BLaER1 (cell line): ENCODE measurements at regions not wholly inside any gene's neighbourhood (a gene's known extent, or its start where the extent isn't known, plus 50 kb on each side); places are given as distances from the start of the nearest gene placed in this dataset.
"Not testable (repeated sequence)": the region's sequence is repeated elsewhere in the genome, so short reads cannot be mapped to it uniquely, and the experiment has no call there.

ENCODE experiments used
- H3K27ac ChIP-seq: shearing (Covaris generic); formaldehyde crosslinking; 2 replicates; pipeline ENCODE4 v1.8.1; 2022
- H3K27me3 ChIP-seq: shearing (Covaris generic); formaldehyde crosslinking; 2 replicates; pipeline ENCODE4 v1.8.1; 2022
- H3K36me3 ChIP-seq: shearing (Covaris generic); formaldehyde crosslinking; 2 replicates; pipeline ENCODE4 v1.8.1; 2022
- H3K4me1 ChIP-seq: shearing (Covaris generic); formaldehyde crosslinking; 2 replicates; pipeline ENCODE4 v1.8.1; 2022
- H3K4me2 ChIP-seq: shearing (Covaris generic); formaldehyde crosslinking; 2 replicates; pipeline ENCODE4 v1.8.1; 2022
- H3K4me3 ChIP-seq: shearing (Covaris generic); formaldehyde crosslinking; 2 replicates; pipeline ENCODE4 v1.8.1; 2022
- H3K9ac ChIP-seq: shearing (Covaris generic); formaldehyde crosslinking; 2 replicates; pipeline ENCODE4 v1.8.1; 2022
- H3K9me3 ChIP-seq: shearing (Covaris generic); formaldehyde crosslinking; 2 replicates; pipeline ENCODE4 v1.8.1; 2022
- H4K20me1 ChIP-seq: shearing (Covaris generic); formaldehyde crosslinking; 2 replicates; pipeline ENCODE4 v1.8.1; 2022
- Cebpa-rat ChIP-seq: shearing (Covaris generic); IDR thresholded peaks from 2 replicates; pipeline ENCODE4 v1.8.1; 2022

DNA sequence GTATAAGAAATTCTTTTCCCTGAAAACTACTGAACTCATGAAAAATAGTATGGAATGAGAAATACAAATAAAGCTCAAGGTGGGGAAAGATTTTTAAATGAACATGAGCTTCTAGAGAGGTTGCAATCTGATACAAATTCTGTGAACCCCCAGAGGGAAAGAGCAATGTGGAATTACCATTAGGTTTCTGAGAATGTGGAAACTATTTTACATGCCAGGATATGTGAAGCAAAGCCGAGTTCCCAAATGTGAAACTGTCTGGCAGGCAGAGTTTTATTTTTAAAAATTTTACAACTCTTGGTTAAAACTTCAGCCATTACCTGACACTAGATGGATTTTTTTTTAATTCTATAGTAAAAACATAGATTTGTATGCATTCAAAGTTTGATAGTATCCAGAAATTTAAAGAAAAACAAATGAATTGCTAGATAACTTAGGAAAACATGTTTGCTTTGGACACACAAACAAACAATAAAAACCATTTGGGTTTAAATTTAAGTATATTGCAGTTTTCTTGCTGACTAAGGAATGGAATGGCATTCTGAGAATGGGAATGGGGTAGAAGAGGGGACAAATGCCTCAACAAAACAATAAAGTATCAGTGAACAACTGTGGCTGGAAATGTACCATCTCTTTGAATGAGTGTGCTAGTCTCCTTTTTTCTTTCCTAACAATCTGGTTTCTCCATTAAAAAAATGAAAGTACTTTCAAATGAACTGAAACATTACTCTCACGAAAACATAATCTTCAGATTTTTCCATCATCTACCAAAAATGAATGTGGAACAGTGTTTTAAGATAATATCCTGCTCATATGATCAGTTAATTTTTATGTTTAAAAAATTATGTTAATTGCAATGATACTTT, 99.6 kb downstream of the PCDH18 start:
- H4K20me1 ChIP-seq = no peaks in the 10 kb centered on the region
- H3K27ac ChIP-seq = no peak overlapping the region
- no peak overlapping the region for H3K4me2 ChIP-seq
- no peaks in the 10 kb centered on the region for H3K36me3 ChIP-seq
- no peaks in the 10 kb centered on the region for H3K27me3 ChIP-seq
- H3K9me3 ChIP-seq = no peaks in the 10 kb centered on the region
- TF ChIP-seq Cebpa-rat = no peak
- H3K9ac ChIP-seq = no peak overlapping the region
- no peak overlapping the region for H3K4me3 ChIP-seq
- no peaks in the 10 kb centered on the region for H3K4me1 ChIP-seq

DNA sequence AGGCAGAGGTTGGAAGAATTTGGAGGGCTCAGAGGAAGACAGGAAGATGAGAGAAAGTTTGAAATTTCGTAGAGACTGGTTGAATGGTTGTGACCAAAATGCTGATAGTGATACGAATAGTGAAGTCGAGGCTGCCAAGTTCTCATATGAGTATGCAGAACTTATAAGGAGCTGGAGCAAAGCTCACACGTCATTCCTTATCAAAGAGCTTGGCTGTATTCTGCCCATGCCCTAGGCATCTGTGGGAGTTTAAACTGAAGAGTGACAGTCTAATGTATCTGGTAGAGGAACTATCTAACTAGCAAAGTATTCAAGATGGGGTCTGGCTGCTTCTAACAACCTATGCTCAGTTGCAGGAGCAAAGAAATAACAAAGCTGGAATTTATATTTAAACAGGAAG, 102.1 kb downstream of the PCDH18 start:
- no peak overlapping the region for H3K27ac ChIP-seq
- no peaks in the 10 kb centered on the region for H3K4me1 ChIP-seq
- no peak overlapping the region for H3K4me2 ChIP-seq
- H3K9me3 ChIP-seq = no peaks in the 10 kb centered on the region
- H3K4me3 ChIP-seq = no peak overlapping the region
- TF ChIP-seq Cebpa-rat = no peak
- no peaks in the 10 kb centered on the region for H3K27me3 ChIP-seq
- H4K20me1 ChIP-seq = no peaks in the 10 kb centered on the region
- H3K9ac ChIP-seq = no peak overlapping the region
- H3K36me3 ChIP-seq = no peaks in the 10 kb centered on the region

GRCh38 chr4:137427411-137427810, 104.9 kb downstream of the PCDH18 start:
- H3K4me2 ChIP-seq = no peak overlapping the region
- no peaks in the 10 kb centered on the region for H3K9me3 ChIP-seq
- H3K27me3 ChIP-seq = no peaks in the 10 kb centered on the region
- H3K36me3 ChIP-seq = no peaks in the 10 kb centered on the region
- no peak overlapping the region for H3K4me3 ChIP-seq
- no peaks in the 10 kb centered on the region for H3K4me1 ChIP-seq
- H3K9ac ChIP-seq = no peak overlapping the region
- TF ChIP-seq Cebpa-rat = no peak
- H4K20me1 ChIP-seq = no peaks in the 10 kb centered on the region
- H3K27ac ChIP-seq = no peak overlapping the region

- Histone ChIP-seq H3K4me1 (no peaks in the 10 kb centered on the region), H3K9ac (no peak overlapping the region), H3K27ac (no peak overlapping the region), H4K20me1 (no peaks in the 10 kb centered on the region), H3K36me3 (no peaks in the 10 kb centered on the region), H3K27me3 (no peaks in the 10 kb centered on the region), H3K9me3 (peaks cover 14% of the 10 kb centered on the region), H3K4me2 (no peak overlapping the region), H3K4me3 (no peak overlapping the region)
- no peak for TF ChIP-seq Cebpa-rat
Observed at GRCh38 chr4:137425281-137425680, 107.0 kb downstream of the PCDH18 start.

- Histone ChIP-seq H4K20me1 (no peaks in the 10 kb centered on the region), H3K4me1 (no peaks in the 10 kb centered on the region), H3K36me3 (no peaks in the 10 kb centered on the region), H3K9ac (no peak overlapping the region), H3K4me3 (no peak overlapping the region), H3K4me2 (no peak overlapping the region), H3K9me3 (peaks cover 14% of the 10 kb centered on the region), H3K27ac (no peak overlapping the region), H3K27me3 (no peaks in the 10 kb centered on the region)
- TF ChIP-seq Cebpa-rat = no peak
Observed at GRCh38 chr4:137422666-137423065, 109.6 kb downstream of the PCDH18 start.

GRCh38 chr4:137421796-137422195, 110.5 kb downstream of the PCDH18 start:
- Histone ChIP-seq H3K9me3 (peaks cover 14% of the 10 kb centered on the region), H3K27ac (no peak overlapping the region), H4K20me1 (no peaks in the 10 kb centered on the region), H3K4me1 (no peaks in the 10 kb centered on the region), H3K4me2 (no peak overlapping the region), H3K9ac (no peak overlapping the region), H3K36me3 (no peaks in the 10 kb centered on the region), H3K27me3 (no peaks in the 10 kb centered on the region), H3K4me3 (no peak overlapping the region)
- no peak for TF ChIP-seq Cebpa-rat

- no peak overlapping the region for H3K27ac ChIP-seq
- H3K9ac ChIP-seq = no peak overlapping the region
- no peak overlapping the region for H3K4me3 ChIP-seq
- H3K36me3 ChIP-seq = no peaks in the 10 kb centered on the region
- no peak for TF ChIP-seq Cebpa-rat
- no peaks in the 10 kb centered on the region for H3K4me1 ChIP-seq
- no peak overlapping the region for H3K4me2 ChIP-seq
- peaks cover 14% of the 10 kb centered on the region for H3K9me3 ChIP-seq
- H3K27me3 ChIP-seq = no peaks in the 10 kb centered on the region
- no peaks in the 10 kb centered on the region for H4K20me1 ChIP-seq
Observed at GRCh38 chr4:137420901-137421396, 111.3 kb downstream of the PCDH18 start.

DNA sequence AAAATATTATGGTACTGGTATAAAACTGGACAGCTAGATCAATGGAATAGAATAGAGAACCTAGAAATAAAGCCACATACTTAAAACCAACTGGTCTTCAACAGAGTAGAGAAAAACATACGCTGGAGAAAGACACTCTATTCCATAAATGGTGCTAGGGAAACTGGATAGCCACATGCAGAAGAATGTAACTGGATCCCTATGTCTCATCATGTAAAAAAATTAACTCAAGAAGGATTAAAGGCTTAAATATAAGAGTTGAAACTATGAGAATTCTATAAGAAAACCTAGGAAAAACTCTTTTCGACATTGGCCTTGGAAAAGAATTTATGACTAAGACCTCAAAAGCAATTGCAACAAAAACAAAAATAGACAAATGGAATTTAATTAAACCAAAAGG, 114.6 kb downstream of the PCDH18 start:
- Histone ChIP-seq H3K4me2 (no peak overlapping the region), H3K27me3 (no peaks in the 10 kb centered on the region), H4K20me1 (no peaks in the 10 kb centered on the region), H3K4me1 (no peaks in the 10 kb centered on the region), H3K4me3 (no peak overlapping the region), H3K9ac (no peak overlapping the region), H3K27ac (no peak overlapping the region), H3K36me3 (no peaks in the 10 kb centered on the region), H3K9me3 (peaks cover 14% of the 10 kb centered on the region)
- no peak for TF ChIP-seq Cebpa-rat

DNA sequence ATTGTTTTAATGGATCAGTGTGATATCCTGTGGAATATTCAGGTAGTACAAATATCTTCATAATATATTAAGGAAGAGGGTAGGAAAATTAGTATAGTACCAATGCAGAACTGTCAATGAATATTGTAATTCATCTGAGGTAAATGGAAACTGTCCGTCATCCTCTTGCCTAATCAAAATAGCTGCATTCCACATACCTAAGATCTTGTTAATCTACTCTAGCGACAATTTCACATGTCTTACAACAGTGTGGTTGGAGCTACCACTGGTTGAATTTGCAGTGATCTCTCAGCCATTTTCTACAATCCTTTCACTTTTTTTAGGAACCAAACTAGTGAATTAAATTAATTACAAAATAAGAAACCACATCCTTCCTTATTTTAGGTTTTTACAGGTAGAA, 117.5 kb downstream of the PCDH18 start:
- no peaks in the 10 kb centered on the region for H3K9me3 ChIP-seq
- H3K27ac ChIP-seq = no peak overlapping the region
- H3K36me3 ChIP-seq = no peaks in the 10 kb centered on the region
- no peak overlapping the region for H3K4me2 ChIP-seq
- H3K4me1 ChIP-seq = no peaks in the 10 kb centered on the region
- no peaks in the 10 kb centered on the region for H4K20me1 ChIP-seq
- no peak for TF ChIP-seq Cebpa-rat
- H3K27me3 ChIP-seq = no peaks in the 10 kb centered on the region
- H3K4me3 ChIP-seq = no peak overlapping the region
- H3K9ac ChIP-seq = no peak overlapping the region

GRCh38 chr4:137408527-137409177, 123.6 kb downstream of the PCDH18 start:
- no peak overlapping the region for H3K9ac ChIP-seq
- no peak overlapping the region for H3K4me2 ChIP-seq
- H3K9me3 ChIP-seq = no peaks in the 10 kb centered on the region
- H3K4me3 ChIP-seq = no peak overlapping the region
- H3K27ac ChIP-seq = no peak overlapping the region
- no peaks in the 10 kb centered on the region for H3K27me3 ChIP-seq
- H3K4me1 ChIP-seq = no peaks in the 10 kb centered on the region
- no peak for TF ChIP-seq Cebpa-rat
- no peaks in the 10 kb centered on the region for H4K20me1 ChIP-seq
- no peaks in the 10 kb centered on the region for H3K36me3 ChIP-seq

GRCh38 chr4:137405833-137406232, 126.5 kb downstream of the PCDH18 start:
- H3K27ac ChIP-seq = not testable (repeated sequence)

More at GRCh38 chr4:137405833-137406232, 126.5 kb downstream of the PCDH18 start:
- not testable (repeated sequence) for H3K27me3 ChIP-seq, H4K20me1 ChIP-seq, H3K36me3 ChIP-seq, H3K9ac ChIP-seq, H3K9me3 ChIP-seq, H3K4me1 ChIP-seq, H3K4me2 ChIP-seq, H3K4me3 ChIP-seq
